Fibroblast of lung (primary cell): ENCODE measurements at regions not wholly inside any gene's neighbourhood (a gene's known extent, or its start where the extent isn't known, plus 50 kb on each side); places are given as distances from the start of the nearest gene placed in this dataset.

ENCODE experiments used
- CTCF ChIP-seq, 2 donors: IDR thresholded peaks in 1 of 2; conservative IDR thresholded peaks in 1 of 2; 1 replicate in 1 of 2; 2 replicates in 1 of 2; pipeline ENCODE4 v1.5.1; 2011 to 2012; ENCODE audit warnings: low read length in 2 of 2, control low read depth in 1 of 2, inconsistent platforms in 1 of 2, low read depth in 1 of 2, mild to moderate bottlenecking in 1 of 2
- EZH2 ChIP-seq: IDR thresholded peaks from 2 replicates; pipeline ENCODE4 v1.5.1; 2012; ENCODE audit warnings: low read length, control low read depth, mild to moderate bottlenecking; ENCODE audit errors: missing control alignments

GRCh38 chr13:33934951-33935371 is 117.0 kb downstream of the RFC3 start:
- TF ChIP-seq CTCF (conservative IDR thresholded peaks at IDR 0.05 in 1 of 2, IDR thresholded peaks at IDR 0.05 in 1 of 2; ENCODE audit: low read depth in 1 of 2, low read length in 2 of 2) (no peak), EZH2 (no peak)
